ENCODE measurements at regions not wholly inside any gene's neighbourhood (a gene's known extent, or its start where the extent isn't known, plus 50 kb on each side); places are given as distances from the start of the nearest gene placed in this dataset.

DNA sequence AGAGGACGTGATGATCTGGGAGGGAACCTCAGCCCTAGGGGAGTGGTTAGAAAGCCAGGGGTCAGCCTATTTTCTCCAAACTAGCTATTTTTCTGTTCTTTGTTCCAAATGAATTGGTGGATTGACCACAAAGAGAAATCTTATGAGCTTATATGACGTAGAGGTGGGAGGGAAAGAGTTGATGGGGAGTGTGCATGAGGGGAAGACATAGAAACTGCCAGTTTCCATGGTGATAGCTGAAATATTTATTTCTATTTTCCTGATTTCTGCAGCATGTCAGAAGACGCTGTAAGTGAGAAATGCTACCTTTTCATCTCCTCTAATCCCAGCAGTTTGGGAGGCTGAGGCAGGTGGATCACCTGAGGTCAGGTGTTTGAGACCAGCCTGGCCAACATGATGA lies 51.4 kb upstream of the CISTR start:
- DNase-seq (ENCODE audit: low spot score) = no peak

DNA sequence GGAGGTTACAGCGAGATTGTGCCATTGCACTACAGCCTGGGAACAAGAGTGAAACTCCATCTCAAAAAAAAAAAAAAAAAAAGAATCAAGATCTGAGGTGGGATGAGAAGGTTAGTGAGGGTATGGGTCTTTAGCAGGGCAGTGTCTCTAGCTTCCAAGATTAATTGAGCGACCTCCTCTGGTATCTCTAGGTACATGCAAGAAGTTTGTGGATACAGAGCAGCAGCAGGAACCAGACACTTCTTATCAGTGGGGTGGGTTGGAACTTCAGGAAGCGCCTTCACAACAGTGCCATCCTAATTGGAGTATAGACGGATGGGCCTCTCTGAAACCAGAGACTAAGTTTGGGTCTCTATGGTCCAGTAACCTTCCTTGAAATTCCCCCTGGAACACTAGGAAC lies 51.9 kb upstream of the CISTR start:
- DNase-seq (ENCODE audit: low spot score) = no peak

DNA sequence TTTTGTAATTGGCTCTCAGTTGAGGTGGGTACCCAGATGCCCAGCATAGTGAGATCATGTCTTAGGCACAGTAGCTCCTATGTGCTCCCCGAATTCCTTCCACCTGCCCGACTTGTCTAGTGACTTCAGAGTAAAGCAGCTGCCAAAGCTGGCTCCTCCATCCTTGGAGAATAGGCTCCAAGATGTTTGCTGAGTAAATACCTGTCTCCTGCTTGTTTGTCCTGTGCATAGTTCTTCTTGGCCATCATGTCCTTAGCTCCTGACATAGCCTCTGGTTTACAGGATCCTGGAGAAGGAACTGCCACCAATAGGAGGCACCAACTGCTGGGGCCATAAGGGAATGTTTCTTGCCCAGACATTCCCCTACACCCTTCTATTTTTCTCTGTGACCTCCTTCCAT lies 52.6 kb upstream of the CISTR start:
- DNase-seq (ENCODE audit: low spot score) = no peak

- no peak for DNase-seq (ENCODE audit: low spot score)
Measured at GRCh38 chr12:53805067-53805466, 53.3 kb upstream of the CISTR start.

GRCh38 chr12:53805791-53806190 lies 54.0 kb upstream of the CISTR start:
- DNase-seq (ENCODE audit: low spot score) = no peak

- DNase-seq (ENCODE audit: low spot score) = no peak
Measured at GRCh38 chr12:53806721-53807120, 54.9 kb upstream of the CISTR start.

- no peak for DNase-seq (ENCODE audit: low spot score)
Measured at GRCh38 chr12:53807322-53807860, 55.6 kb upstream of the CISTR start.

DNA sequence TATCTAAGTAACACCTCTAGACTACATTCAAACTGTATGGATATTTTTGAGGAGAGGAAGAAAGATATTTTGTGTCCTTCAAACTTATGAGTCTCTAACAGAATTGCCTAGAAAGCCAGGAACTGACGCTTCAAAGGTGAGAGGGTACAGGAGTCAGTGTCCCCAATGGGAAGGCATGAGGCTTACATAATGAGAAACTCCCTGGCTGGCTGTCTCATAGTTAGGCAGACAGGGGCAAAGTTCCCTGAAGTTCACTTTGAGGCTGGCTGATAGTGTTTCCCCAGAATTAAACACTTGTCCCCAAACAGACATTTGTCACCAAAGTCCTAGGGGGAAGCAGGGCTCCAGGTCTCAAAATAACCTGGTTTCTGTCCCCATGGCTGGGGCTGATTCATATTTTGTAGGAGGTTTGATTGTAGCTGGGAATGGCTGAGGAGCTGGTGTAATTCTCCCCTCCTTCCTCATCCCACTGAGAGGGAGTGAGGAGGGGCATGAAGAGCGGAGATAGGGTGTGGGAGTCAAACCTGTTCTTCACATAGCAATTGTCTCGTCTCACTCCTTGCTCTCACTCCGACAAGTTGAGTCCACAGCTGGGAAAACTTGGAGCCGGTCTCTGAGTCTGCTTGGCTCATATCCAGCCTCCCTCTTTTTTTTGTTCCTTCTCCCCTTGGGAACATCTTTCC lies 56.4 kb upstream of the CISTR start:
- no peak for DNase-seq (ENCODE audit: low spot score)

- no peak for DNase-seq (ENCODE audit: low spot score)
Measured at GRCh38 chr12:53809005-53809404, 57.2 kb upstream of the CISTR start.

DNA sequence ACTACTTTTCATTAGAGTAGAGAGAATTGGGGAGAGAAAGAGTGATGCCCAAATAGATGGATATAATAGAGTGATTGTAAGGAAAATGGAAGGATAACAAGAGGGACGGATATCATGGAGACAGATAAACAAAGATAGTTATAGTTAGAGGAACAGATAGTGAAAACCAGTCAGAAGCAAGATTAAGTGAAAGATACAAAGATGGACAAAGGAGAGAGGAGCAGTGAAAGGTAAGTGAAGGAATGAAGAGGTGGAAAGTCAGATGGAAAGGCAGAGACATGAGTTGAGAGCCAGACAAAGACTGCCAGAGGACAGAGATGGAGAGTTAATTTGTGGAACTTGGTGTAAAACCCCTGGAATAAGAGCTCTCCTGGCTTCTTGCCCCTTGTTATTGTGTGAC lies 59.2 kb upstream of the CISTR start:
- no peak for DNase-seq (ENCODE audit: low spot score)

DNA sequence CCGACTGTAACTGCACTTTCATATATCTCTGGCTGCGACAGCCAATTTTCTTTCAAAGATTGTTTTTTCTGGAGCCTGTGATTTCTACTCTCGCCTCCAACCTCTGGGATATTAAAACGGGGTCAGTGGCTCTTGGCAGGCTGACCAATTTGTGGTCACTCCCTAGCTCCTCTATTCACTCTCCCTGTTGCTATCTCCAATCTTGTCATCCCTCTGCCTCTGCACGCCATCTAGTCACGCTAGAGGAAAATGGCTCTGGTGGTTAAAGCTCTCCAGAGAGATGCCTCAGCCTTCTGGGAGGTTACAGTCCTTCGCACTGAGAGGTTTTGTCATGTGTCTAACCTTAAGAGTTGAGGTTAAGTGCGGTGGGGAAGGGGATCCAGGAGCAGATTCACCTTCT lies 59.8 kb upstream of the CISTR start:
- no peak for DNase-seq (ENCODE audit: low spot score)

- DNase-seq (ENCODE audit: low spot score) = no peak
Measured at GRCh38 chr12:53816360-53817020, 64.7 kb upstream of the CISTR start.

- no peak for DNase-seq (ENCODE audit: low spot score)
Measured at GRCh38 chr12:53817021-53817389, 65.2 kb upstream of the CISTR start.

DNA sequence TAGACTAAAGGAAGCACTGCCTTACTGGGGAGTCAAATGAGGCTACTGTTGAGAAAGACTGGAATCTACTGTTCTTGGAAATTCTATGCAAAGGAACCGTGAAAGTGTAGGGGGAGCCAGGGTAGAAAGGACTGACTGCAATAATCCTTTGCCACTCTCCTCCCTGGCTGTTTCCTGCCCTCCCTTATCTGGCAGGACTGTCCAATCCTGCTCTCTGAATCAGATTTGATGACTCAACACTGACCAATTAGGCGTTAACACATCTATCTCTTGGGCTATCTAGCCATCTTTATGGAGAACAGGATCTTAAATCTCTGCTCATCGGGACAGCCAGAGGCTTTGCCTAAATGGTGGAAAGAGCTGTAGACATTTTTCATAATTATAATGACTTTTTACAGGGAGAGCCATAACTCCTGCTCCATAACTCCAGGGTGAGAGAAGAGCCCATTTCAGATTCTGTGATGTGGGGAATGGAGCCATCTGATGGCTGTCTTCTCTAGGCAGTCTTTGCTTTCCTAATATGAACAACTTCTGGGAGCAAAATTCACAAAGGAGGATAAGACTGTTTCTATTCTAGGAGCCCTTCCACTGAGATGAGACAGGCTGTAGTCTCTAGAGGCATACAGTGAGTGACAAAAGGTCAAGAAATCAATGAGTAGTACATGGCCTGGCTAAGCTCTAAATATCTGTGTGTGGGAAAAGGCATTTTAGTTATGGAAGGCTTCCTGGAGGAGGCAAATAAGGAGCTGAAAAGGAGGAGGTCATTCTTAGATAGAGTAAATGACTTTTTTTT lies 68.9 kb upstream of the CISTR start:
- no peak for DNase-seq (ENCODE audit: low spot score)

DNA sequence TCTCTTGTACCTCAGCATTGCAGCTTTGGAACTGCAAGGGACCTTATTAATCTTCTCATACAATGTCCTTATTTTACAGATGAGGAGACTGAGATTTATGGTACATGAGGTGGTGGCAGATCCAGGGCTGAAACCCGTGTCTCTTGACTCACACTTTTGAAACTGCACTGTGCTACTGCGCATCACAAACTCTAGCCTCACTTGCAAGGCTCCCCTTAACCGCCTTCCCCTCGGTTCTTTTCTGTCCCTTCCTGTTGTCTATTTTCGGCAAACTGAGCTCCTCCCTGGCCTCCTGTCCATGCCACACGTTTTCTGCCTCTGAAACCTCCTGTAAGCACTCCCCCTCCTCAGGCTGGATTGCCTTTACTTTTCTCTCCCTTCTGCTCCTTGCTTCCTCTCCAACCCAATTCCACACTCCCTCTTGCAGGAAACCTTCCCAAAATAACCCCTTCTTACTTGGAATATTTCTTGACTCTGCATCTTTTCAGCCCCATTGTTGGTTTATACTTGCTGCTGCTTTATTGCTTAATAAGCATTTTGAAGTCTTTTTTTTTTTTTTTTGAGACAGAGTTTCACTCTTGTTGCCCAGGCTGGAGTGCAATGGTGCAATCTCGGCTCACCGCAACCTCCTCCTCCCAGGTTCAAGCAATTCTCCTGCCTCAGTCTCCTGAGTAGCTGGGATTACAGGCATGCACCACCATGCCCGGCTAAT lies 72.4 kb upstream of the CISTR start:
- no peak for DNase-seq (ENCODE audit: low spot score)

GRCh38 chr12:53825246-53826081 lies 73.7 kb upstream of the CISTR start:
- peak; percentile 73 for DNase-seq (ENCODE audit: low spot score)

GRCh38 chr12:53827306-53827705 lies 75.5 kb upstream of the CISTR start:
- no peak for DNase-seq (ENCODE audit: low spot score)

- DNase-seq (ENCODE audit: low spot score) = no peak
Measured at GRCh38 chr12:53828598-53828997, 76.8 kb upstream of the CISTR start.

GRCh38 chr12:53829130-53829819 lies 77.5 kb upstream of the CISTR start:
- no peak for DNase-seq (ENCODE audit: low spot score)

- DNase-seq (ENCODE audit: low spot score) = no peak
Measured at GRCh38 chr12:53830631-53831030, 78.9 kb upstream of the CISTR start.

DNA sequence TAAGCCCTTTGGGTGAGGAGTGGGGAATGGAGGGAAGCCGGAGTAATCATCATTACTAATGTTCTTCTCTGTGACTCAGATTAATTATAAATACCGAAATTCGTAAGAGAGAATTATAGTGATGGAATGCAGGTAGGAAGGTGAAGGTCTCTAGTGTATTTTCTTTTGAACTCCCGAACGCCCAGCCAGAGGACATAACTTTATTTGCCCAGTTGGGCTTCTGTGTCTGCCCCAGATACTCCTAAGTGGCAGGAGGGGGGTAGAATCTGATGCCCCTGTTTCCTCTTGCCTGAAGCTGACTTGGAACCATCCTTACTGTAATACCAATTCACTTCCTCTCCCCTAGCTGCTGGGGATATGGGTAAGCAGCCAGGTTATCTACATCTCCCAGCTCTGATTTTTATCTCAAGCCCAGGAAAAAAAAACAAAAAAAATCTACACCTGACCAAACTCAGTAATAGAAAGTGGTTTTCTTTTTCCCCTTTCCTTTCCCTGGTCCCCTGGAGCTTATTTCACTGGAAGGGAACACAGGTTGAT lies 84.4 kb upstream of the CISTR start:
- DNase-seq (ENCODE audit: low spot score) = no peak
